Activated naive CD4-positive, alpha-beta T cell treated with anti-CD3 and anti-CD28 coated beads for 36 hours (primary cell): ENCODE measurements at regions not wholly inside any gene's neighbourhood (a gene's known extent, or its start where the extent isn't known, plus 50 kb on each side); places are given as distances from the start of the nearest gene placed in this dataset.
"Not testable (repeated sequence)": the region's sequence is repeated elsewhere in the genome, so short reads cannot be mapped to it uniquely, and the experiment has no call there.

Source experiments
- CTCF ChIA-PET: fragments of 350-600 bp; sonication (Branson Sonifier 250); formaldehyde crosslinking; loops from one replicate; lab custom pipeline; 2021; ENCODE audit warnings: antibody characterized with exemption; lab: Charles Lee
- DNase-seq: peaks from one replicate; pipeline ENCODE4 v3.0.0-alpha.2; 2020
- H3K27ac Mint-ChIP-seq: one replicate; pipeline ENCODE4 v1.8.0; 2021; ENCODE audit warnings: mild to moderate bottlenecking, mixed read lengths
- H3K27me3 Mint-ChIP-seq: one replicate; pipeline ENCODE4 v1.8.0; 2021; ENCODE audit warnings: low read depth, mixed read lengths
- H3K36me3 Mint-ChIP-seq: one replicate; pipeline ENCODE4 v1.8.0; 2021; ENCODE audit warnings: low read depth, mixed read lengths
- H3K4me1 Mint-ChIP-seq: one replicate; pipeline ENCODE4 v1.8.0; 2021; ENCODE audit warnings: low read depth, mixed read lengths
- H3K4me3 Mint-ChIP-seq: one replicate; pipeline ENCODE4 v1.8.0; 2021; ENCODE audit warnings: mild to moderate bottlenecking, moderate library complexity, mixed read lengths
- H3K9me3 Mint-ChIP-seq: one replicate; pipeline ENCODE4 v1.8.0; 2021; ENCODE audit warnings: mixed read lengths
- intact Hi-C: fragments of 100-400 bp; cut with micrococcal nuclease; formaldehyde crosslinking; loops from one replicate; pipeline ENCODE4 v1.15.1; 2023

DNA sequence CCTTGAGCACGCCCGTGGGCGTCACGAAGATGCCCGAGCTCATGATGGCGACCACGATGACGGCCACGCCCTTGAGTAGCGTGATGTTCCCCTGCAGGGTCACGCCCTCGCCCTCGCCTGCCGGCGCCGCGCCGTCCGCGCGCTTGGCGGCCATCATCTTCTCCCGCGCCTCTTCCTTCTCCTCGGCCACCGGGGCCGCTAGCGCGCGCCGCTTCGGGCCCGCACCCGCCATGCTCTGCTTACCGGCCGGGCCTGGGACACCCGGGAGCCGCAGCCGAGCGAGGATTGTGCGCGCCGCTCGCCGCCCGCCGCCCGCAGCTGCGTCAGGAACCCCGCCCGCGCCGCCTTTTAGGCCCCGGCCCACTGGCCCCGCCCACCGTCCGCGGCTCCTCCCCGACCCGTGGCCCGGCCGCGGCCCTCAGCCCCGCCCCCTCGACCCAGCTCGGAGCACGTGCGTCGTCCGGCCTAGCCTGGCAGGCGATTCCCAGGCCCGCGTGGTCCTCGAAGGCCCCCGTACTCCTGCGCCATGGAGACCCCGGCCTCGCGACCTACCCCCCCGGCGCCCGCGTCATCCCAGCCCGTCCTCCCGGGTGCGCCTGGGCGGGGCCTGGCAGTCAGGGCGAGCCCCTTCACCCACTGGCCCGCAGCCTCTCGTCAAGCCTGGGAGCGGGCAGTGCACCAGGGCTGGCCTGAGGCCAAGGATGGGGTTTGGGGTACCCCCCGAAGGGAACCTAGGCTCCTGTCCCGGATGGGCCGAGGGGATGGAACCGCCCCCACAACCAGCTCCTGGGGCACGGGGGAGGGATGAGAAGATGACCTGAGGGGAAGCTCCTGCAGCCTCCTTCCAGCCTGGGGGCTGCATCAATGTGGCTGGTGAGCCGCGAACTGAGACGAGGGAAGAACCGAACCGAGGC, 79.0 kb upstream of the METTL9 start:
- DNase-seq: peak; percentile 93
- Mint-ChIP-seq H3K27ac (peak overlapping the region; percentile 94), H3K36me3 (peaks cover 27% of the 10 kb centered on the region), H3K4me3 (peak overlapping the region; percentile 88), H3K4me1 (peaks cover 17% of the 10 kb centered on the region)
- CTCF ChIA-PET, H3K27me3 Mint-ChIP-seq, H3K9me3 Mint-ChIP-seq: not testable (repeated sequence)
- intact Hi-C loops: loop anchor here (1.0 to 5.0 kb wide), 3 partner anchors 35 to 777 kb away; partner anchors contain the start of genes METTL9 and POLR3E

GRCh38 chr16:21521048-21521389, 78.4 kb upstream of the METTL9 start:
- intact Hi-C loops: loop anchor here (5.0 kb wide), 1 partner anchor 776 kb away; the partner anchor contains the start of gene POLR3E
- CTCF ChIA-PET, H3K9me3 Mint-ChIP-seq, DNase-seq, H3K4me3 Mint-ChIP-seq, H3K27ac Mint-ChIP-seq, H3K27me3 Mint-ChIP-seq: not testable (repeated sequence)
- peaks cover 11% of the 10 kb centered on the region for H3K4me1 Mint-ChIP-seq
- peaks cover 23% of the 10 kb centered on the region for H3K36me3 Mint-ChIP-seq

DNA sequence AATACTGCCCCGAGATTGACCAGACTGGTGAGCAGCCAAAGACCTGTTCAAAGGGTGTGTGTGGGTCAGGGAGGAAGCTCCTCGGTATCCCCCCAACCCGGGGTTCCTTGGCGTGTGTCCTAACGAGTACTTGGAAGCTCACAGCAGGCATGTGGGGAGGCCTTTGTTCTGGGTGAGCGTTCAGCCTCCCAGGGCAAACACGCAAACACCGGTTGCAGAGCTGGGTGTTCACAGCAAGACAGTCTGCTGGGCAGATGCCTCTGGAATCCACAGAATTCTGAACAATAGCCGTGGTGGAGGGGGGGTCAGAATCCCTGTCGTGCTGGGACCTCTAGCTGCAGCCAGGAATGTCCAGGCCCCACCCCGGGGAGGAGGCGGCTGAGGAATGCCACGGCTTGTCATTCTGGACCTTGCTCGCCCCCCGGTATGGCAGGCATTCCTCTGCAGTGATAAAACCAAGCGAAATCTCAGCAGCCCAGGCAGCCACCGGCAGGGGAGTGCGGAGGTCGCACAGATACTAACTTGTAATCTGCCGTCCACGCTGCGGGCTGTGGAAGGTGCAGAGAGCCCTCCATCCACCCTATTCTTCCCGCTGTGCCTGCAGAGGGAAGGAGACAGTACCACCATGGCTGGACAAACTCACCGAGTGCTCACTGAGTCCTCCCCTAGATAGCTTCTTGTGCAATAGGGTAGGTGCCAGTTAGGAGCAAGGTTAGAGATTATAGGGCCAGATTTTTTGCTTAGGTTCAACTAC, 77.8 kb upstream of the METTL9 start:
- H3K27ac Mint-ChIP-seq, H3K9me3 Mint-ChIP-seq, H3K4me1 Mint-ChIP-seq, DNase-seq, CTCF ChIA-PET, H3K4me3 Mint-ChIP-seq, H3K27me3 Mint-ChIP-seq: not testable (repeated sequence)
- intact Hi-C loops: loop anchor here (5.0 kb wide), 1 partner anchor 776 kb away; the partner anchor contains the start of gene POLR3E
- peaks cover 21% of the 10 kb centered on the region for H3K36me3 Mint-ChIP-seq

DNA sequence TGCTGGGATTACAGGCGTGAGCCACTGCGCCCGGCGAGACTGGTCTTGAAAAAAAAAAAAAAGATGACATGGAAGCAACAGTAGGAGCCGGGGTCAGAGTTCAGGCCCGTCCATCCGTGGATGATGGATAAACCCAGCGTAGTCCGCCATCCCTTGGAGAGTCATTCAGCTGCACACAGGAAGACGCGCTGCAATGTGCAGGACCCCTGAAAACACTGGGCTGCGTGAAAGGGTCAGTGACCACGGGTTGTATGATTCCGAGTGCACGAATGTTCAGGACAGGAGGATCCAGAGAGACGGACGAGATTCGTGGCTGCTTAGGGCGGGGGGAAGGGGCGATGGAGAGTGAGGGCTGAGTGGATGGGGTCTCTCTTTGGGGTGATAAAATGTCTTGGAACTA, 76.5 kb upstream of the METTL9 start:
- H3K27ac Mint-ChIP-seq, H3K27me3 Mint-ChIP-seq, H3K4me1 Mint-ChIP-seq, DNase-seq, H3K9me3 Mint-ChIP-seq, CTCF ChIA-PET, H3K4me3 Mint-ChIP-seq: not testable (repeated sequence)
- intact Hi-C loops: loop anchor here (5.0 kb wide), 1 partner anchor 774 kb away; the partner anchor contains the start of gene POLR3E
- H3K36me3 Mint-ChIP-seq: peaks cover 17% of the 10 kb centered on the region

- H3K36me3 Mint-ChIP-seq: peaks cover 10% of the 10 kb centered on the region
- DNase-seq: no peak
- H3K9me3 Mint-ChIP-seq: no peaks in the 10 kb centered on the region
- no peaks in the 10 kb centered on the region for H3K27me3 Mint-ChIP-seq
- CTCF ChIA-PET: no interaction called here
- no peak overlapping the region for H3K27ac Mint-ChIP-seq
- intact Hi-C loops: loop anchor here (5.0 kb wide), 1 partner anchor 774 kb away; the partner anchor contains the start of gene POLR3E
- H3K4me1 Mint-ChIP-seq: no peaks in the 10 kb centered on the region
- no peak overlapping the region for H3K4me3 Mint-ChIP-seq
These were observed 75.8 kb upstream of the METTL9 start for GRCh38 chr16:21523411-21524067.

GRCh38 chr16:21524068-21524751, 75.2 kb upstream of the METTL9 start:
- intact Hi-C loops: loop anchor here (5.0 kb wide), 1 partner anchor 773 kb away; the partner anchor contains the start of gene POLR3E
- H3K27me3 Mint-ChIP-seq: no peaks in the 10 kb centered on the region
- CTCF ChIA-PET: no interaction called here
- H3K4me3 Mint-ChIP-seq: no peak overlapping the region
- H3K9me3 Mint-ChIP-seq: no peaks in the 10 kb centered on the region
- DNase-seq: no peak
- H3K36me3 Mint-ChIP-seq: peaks cover 5% of the 10 kb centered on the region
- no peak overlapping the region for H3K27ac Mint-ChIP-seq
- H3K4me1 Mint-ChIP-seq: no peaks in the 10 kb centered on the region

DNA sequence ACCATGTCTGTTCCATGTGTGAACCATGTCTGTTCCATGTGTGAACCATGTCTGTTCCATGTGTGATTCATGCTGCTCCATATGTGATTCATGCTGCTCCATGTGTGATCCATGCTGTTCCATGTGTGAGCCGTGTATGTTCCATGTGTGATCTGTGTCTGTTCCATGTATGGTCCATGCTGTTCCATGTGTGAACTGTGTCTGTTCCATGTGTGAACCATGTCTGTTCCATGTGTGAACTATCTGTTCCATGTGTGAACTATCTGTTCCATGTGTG, 74.7 kb upstream of the METTL9 start:
- H3K4me1 Mint-ChIP-seq, H3K36me3 Mint-ChIP-seq, H3K27me3 Mint-ChIP-seq, CTCF ChIA-PET, H3K9me3 Mint-ChIP-seq, H3K27ac Mint-ChIP-seq, H3K4me3 Mint-ChIP-seq, DNase-seq: not testable (repeated sequence)
- intact Hi-C loops: loop anchor here (5.0 kb wide), 1 partner anchor 773 kb away; the partner anchor contains the start of gene POLR3E

- DNase-seq, intact Hi-C loops, H3K27ac Mint-ChIP-seq, H3K36me3 Mint-ChIP-seq, H3K9me3 Mint-ChIP-seq, H3K27me3 Mint-ChIP-seq, H3K4me3 Mint-ChIP-seq, H3K4me1 Mint-ChIP-seq: not testable (repeated sequence)
- CTCF ChIA-PET: interaction anchor here (0.6 to 1.1 kb wide), 3 partner anchors 35 to 1134 kb away, joined by 3 read pairs; no protein-coding TSS in a partner anchor
These were observed 74.1 kb upstream of the METTL9 start for GRCh38 chr16:21525029-21525895.

- H3K27ac Mint-ChIP-seq, DNase-seq, H3K27me3 Mint-ChIP-seq, intact Hi-C loops, H3K4me3 Mint-ChIP-seq, H3K4me1 Mint-ChIP-seq, H3K36me3 Mint-ChIP-seq, H3K9me3 Mint-ChIP-seq: not testable (repeated sequence)
- CTCF ChIA-PET: interaction anchor here (1.1 kb wide), 1 partner anchor 34 kb away, joined by 3 read pairs; no protein-coding TSS in a partner anchor
These were observed 73.1 kb upstream of the METTL9 start for GRCh38 chr16:21525956-21526922.

- Mint-ChIP-seq H3K27ac (no peak overlapping the region), H3K4me1 (no peaks in the 10 kb centered on the region), H3K27me3 (no peaks in the 10 kb centered on the region), H3K36me3 (no peaks in the 10 kb centered on the region), H3K9me3 (no peaks in the 10 kb centered on the region), H3K4me3 (no peak overlapping the region)
- DNase-seq: no peak
- CTCF ChIA-PET: no interaction called here
- intact Hi-C loops: no loop called here
These were observed 72.2 kb upstream of the METTL9 start for GRCh38 chr16:21526923-21527807.
